Calu3 (cell line): ENCODE measurements at regions not wholly inside any gene's neighbourhood (a gene's known extent, or its start where the extent isn't known, plus 50 kb on each side); places are given as distances from the start of the nearest gene placed in this dataset.

ENCODE experiments used
- BruUV-seq: library from RNA; stranded (reverse); fragments of 400-500 nt; replicated peaks from 2 replicates; lab custom pipeline; 2021; lab: Mats Ljungman, UMichigan
- CTCF ChIA-PET: fragments of 300-600 bp; sonication (Branson Sonifier 250); formaldehyde crosslinking; loops from one replicate; lab custom pipeline; 2022; ENCODE audit warnings: antibody characterized with exemption; lab: Charles Lee
- DNase-seq: peaks from one replicate; pipeline ENCODE4 v3.0.0; 2022
- H3K27ac Mint-ChIP-seq: one replicate; pipeline ENCODE4 v1.8.0; 2022; ENCODE audit warnings: mixed read lengths; ENCODE audit not compliant: unreplicated experiment
- H3K27me3 Mint-ChIP-seq: one replicate; pipeline ENCODE4 v1.8.0; 2022; ENCODE audit warnings: mixed read lengths; ENCODE audit not compliant: unreplicated experiment
- H3K36me3 Mint-ChIP-seq: one replicate; pipeline ENCODE4 v1.8.0; 2022; ENCODE audit warnings: mild to moderate bottlenecking, moderate library complexity, mixed read lengths; ENCODE audit not compliant: insufficient read depth, unreplicated experiment
- H3K4me1 Mint-ChIP-seq: one replicate; pipeline ENCODE4 v1.8.0; 2022; ENCODE audit warnings: mild to moderate bottlenecking, low read depth, mixed read lengths; ENCODE audit not compliant: unreplicated experiment
- H3K4me3 Mint-ChIP-seq: one replicate; pipeline ENCODE4 v1.8.0; 2022; ENCODE audit warnings: mild to moderate bottlenecking, low read depth, moderate library complexity, mixed read lengths; ENCODE audit not compliant: unreplicated experiment
- H3K9me3 Mint-ChIP-seq: one replicate; pipeline ENCODE4 v1.8.0; 2022; ENCODE audit warnings: low read depth, mixed read lengths; ENCODE audit not compliant: unreplicated experiment
- CTCF ChIP-seq: fragments of 200-600 bp; IDR thresholded peaks from one replicate; pipeline ENCODE4 v1.8.0; 2022; ENCODE audit warnings: antibody characterized with exemption; ENCODE audit not compliant: unreplicated experiment
- intact Hi-C: fragments of 100-400 bp; cut with micrococcal nuclease; formaldehyde crosslinking; loops from one replicate; pipeline ENCODE4 v1.10.0; 2022; ENCODE audit not compliant: unreplicated experiment

GRCh38 chr13:105048677-105049076 is 1486.8 kb downstream of the EFNB2 start:
- Mint-ChIP-seq H3K36me3 (no peaks in the 10 kb centered on the region), H3K9me3 (peaks cover under 1% of the 10 kb centered on the region), H3K27me3 (no peaks in the 10 kb centered on the region), H3K27ac (no peak overlapping the region), H3K4me1 (no peaks in the 10 kb centered on the region), H3K4me3 (no peak overlapping the region)
- DNase-seq = no peak
- TF ChIP-seq CTCF = no peak
- intact Hi-C loops = no loop called here
- CTCF ChIA-PET = no interaction called here
- no TSS peak for BruUV-seq

GRCh38 chr13:105047676-105048295 is 1487.7 kb downstream of the EFNB2 start:
- no peak for DNase-seq
- CTCF ChIA-PET = no interaction called here
- peaks cover 2% of the 10 kb centered on the region for H3K9me3 Mint-ChIP-seq
- BruUV-seq = no TSS peak
- H3K4me1 Mint-ChIP-seq = no peaks in the 10 kb centered on the region
- no peaks in the 10 kb centered on the region for H3K27me3 Mint-ChIP-seq
- no peaks in the 10 kb centered on the region for H3K36me3 Mint-ChIP-seq
- TF ChIP-seq CTCF = no peak
- H3K4me3 Mint-ChIP-seq = no peak overlapping the region
- no peak overlapping the region for H3K27ac Mint-ChIP-seq
- intact Hi-C loops = no loop called here

- CTCF ChIA-PET = no interaction called here
- no TSS peak for BruUV-seq
- Mint-ChIP-seq H3K27ac (no peak overlapping the region), H3K4me3 (no peak overlapping the region), H3K27me3 (no peaks in the 10 kb centered on the region), H3K4me1 (no peaks in the 10 kb centered on the region), H3K36me3 (no peaks in the 10 kb centered on the region), H3K9me3 (no peaks in the 10 kb centered on the region)
- intact Hi-C loops = no loop called here
- TF ChIP-seq CTCF = no peak
- DNase-seq = no peak
Measured at GRCh38 chr13:105037110-105037509, 1498.4 kb downstream of the EFNB2 start.

GRCh38 chr13:105035092-105035491 is 1500.4 kb downstream of the EFNB2 start:
- intact Hi-C loops = no loop called here

More at GRCh38 chr13:105035092-105035491, 1500.4 kb downstream of the EFNB2 start:
- H3K9me3 Mint-ChIP-seq = no peaks in the 10 kb centered on the region
- no peaks in the 10 kb centered on the region for H3K36me3 Mint-ChIP-seq
- no peak overlapping the region for H3K4me3 Mint-ChIP-seq
- BruUV-seq = no TSS peak
- TF ChIP-seq CTCF = no peak
- no peak overlapping the region for H3K27ac Mint-ChIP-seq
- no peak for DNase-seq
- H3K4me1 Mint-ChIP-seq = no peaks in the 10 kb centered on the region
- no peaks in the 10 kb centered on the region for H3K27me3 Mint-ChIP-seq
- CTCF ChIA-PET = no interaction called here
